GM21367 (cell line): ENCODE measurements at regions not wholly inside any gene's neighbourhood (a gene's known extent, or its start where the extent isn't known, plus 50 kb on each side); places are given as distances from the start of the nearest gene placed in this dataset.
"Not testable (repeated sequence)": the region's sequence is repeated elsewhere in the genome, so short reads cannot be mapped to it uniquely, and the experiment has no call there.

ENCODE experiments used
- ATAC-seq: cut with Tn5 transposase; IDR thresholded peaks from one replicate; pipeline ENCODE4 v1.9.1; 2021; ENCODE audit not compliant: unreplicated experiment

DNA sequence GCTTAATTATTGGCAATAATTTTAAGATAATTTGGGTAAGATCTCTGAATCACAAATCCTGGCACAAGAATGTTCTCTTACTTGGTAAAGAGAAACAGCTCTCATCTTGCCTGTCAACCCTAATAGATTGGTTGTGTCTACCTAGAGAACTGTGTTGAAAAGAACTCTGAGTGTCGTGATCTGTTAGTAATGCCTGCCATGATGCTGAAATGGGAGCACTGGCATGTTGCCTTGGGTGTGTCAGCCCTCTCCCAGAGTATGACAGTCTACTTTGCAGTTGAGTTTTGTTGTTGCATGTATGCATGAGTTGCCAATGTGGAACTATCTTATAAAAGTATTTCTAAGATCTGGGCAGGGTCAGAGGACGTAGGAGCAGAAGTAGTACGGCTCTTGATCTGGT lies 221.4 kb downstream of the MAF start:
- no peak for ATAC-seq

DNA sequence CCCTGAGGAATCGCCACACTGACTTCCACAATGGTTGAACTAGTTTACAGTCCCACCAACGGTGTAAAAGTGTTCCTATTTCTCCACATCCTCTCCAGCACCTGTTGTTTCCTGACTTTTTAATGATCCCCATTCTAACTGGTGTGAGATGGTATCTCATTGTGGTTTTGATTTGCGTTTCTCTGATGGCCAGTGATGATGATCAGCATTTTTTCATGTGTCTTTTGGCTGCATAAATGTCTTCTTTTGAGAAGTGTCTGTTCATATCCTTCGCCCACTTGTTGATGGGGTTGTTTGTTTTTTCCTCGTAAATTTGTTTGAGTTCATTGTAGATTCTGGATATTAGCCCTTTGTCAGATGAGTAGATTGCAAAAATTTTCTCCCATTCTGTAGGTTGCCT lies 223.5 kb downstream of the MAF start:
- not testable (repeated sequence) for ATAC-seq

DNA sequence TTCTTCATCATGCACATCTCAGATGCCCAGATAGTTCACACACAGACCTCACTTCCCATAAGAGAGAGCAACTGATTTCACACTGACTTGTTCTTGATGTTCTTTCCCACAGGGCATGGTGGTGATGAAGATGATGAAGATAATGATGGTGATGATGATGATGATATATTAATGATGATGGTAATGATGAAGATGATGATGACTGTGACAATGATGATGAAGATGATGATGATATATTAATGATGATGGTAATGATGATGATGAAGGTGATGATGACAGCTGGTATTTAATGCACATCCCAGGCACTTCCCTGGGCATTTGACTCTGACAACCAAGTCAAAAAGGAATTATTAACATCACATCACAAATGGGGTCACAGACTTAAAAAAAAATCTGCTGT lies 225.2 kb downstream of the MAF start:
- ATAC-seq: no peak

DNA sequence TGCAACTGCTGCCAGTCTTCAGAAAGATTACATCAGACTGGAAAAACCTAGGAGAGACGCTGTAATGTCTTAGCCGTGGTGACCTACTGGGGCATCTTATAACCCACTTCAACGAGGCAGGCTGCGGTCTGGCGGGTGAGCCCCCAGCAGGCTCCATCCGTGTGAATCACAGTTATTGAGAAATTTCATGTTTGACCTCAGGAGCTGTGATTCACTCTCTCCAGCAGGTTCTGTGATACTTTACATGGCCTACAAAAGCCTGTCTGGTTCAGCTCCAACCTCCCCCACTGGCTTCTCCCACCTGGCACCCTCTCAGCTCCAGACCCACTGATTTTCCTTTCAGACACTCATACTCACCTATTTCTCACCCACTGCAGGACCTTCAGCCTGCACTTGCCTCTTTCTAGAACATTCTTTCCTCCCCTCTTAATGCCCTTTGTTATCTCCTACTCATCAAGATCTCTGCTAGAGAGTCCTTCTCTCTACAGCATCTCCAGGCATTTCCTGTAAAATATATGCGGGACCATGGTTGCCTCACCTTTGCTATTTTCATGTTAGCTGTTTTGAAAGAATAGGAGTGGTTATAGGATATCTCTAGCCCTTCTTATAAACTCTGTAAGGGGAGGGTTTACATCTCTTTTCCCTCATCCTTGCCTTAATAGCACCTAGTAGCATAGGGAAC lies 227.9 kb downstream of the MAF start:
- ATAC-seq: no peak

DNA sequence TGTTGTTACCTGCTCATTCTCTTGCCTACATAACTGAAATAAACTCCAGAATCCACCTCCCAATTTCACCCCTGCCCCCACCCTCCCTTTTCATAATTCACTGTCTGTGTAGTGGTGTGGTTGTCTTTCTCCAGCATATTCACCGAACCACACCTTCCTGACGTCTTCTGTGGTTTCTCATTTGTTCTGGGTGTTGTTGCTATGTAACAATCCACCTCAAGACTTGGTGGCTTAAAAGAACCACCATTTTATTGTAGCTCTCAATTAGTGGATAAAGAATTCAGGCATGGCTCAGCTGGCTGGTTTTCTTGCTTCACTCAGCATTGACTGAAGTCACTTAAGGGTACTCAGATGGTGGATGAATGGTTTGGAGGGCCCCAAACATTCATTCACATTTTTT lies 229.8 kb downstream of the MAF start:
- no peak for ATAC-seq

DNA sequence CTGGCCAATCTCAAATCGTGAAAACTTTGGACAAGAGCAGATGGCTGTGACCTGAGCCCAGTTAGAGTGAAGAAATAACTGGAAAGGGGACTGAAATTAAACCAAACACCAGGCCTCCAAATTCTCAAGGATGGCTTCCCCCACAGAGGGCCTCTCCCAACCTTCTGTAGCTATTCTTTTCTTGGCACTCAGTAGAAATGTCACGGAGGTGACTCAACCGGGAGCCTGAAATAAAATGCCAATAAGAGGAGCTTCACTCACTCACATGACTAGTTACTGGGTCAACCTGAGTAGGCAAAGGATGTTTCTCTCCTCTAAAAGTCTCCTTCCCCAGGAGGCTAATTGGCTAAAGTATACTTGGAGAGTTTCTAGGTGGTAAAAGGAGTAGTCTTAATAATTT lies 230.7 kb downstream of the MAF start:
- no peak for ATAC-seq

DNA sequence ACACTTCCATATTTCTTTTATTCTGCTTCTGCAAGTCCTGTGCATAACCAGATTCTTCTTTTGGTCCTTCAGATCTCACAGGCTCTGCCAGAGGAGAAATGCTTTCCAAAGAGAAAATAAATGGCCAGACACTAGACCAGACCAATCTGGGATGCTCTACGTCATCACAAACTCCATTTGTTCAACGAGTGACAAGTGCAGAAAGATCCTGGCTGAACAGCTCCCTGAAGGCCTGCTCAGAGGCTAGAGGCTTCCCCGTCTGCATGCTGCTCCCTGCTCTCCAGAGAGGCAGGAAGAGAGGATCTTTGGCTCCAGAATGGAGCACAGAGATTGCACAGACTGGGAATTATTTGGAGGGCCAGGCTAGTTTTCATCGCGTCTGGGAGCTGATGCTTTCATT lies 232.7 kb downstream of the MAF start:
- ATAC-seq: no peak

DNA sequence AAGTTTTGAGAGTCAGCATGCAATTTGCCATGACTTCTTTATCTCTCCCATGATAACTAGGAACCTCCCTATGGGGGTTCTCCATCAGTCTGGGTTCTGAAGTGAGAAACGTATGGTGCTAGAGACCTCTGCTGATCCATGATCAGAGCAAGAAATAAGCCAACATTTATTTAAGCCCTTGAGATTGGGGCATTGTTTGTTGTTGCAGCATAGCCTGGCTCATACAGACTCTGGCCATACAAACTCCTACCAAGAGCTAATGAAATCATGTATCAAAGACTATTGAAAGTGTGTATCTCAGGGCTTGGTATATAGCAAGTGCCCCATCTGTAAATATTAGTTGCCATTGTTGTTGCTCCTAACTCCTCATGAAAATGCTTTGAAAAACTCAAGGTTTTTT lies 233.9 kb downstream of the MAF start:
- no peak for ATAC-seq

DNA sequence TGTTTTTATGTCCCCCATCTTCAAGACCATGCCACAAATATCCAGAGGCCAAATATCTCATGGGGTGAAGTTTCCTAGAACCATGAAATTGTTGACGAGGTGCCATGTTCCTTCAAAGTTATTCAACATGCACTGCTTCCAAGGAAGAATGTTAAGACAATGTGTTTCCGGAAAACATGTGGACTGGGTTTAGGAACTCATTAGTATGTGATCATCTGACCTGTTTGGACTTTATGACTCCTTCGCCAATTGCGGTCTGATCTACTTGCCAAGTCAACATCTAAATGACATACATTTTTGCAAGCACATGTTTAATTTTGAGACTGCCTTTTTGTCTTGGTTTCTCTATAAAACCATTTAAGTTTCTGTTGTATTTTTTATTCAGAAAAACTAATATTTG lies 234.8 kb downstream of the MAF start:
- ATAC-seq: no peak

DNA sequence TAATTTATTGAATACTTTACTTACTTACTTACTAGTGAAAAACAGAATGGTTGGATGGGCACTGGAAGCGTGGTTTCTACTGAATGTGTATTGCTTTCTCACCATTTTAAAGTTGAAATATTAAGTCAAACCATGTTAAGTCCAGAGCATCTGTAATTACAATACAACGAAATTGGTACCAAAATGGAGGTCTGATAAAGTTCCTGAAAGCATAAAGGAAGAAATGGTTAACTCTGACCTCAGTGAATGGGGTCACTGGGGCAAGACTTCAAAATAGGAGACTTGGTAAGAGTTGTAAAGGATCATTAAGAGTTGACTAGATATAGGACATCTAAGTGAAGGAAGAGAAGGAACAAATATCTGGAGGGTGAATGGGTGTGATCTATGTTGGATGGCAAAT lies 237.1 kb downstream of the MAF start:
- no peak for ATAC-seq

DNA sequence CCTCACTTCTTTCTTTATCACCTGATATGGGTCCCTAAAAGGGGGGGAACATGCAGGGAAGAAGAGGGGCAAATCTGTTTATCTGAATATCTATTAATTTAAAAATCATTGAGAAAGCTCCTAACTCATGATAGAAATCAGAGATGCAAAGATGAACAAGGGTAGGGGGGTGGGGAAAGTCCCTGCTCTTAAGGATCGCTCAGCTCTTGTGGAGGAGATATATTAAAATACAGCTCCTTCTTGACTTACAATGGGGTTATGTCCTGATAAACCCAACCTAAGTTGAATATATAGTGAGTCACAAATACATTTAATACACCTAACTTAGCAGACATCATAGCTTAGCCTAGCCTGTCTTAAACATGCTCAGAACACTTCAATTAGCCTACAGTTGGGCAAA lies 237.5 kb downstream of the MAF start:
- ATAC-seq: no peak

DNA sequence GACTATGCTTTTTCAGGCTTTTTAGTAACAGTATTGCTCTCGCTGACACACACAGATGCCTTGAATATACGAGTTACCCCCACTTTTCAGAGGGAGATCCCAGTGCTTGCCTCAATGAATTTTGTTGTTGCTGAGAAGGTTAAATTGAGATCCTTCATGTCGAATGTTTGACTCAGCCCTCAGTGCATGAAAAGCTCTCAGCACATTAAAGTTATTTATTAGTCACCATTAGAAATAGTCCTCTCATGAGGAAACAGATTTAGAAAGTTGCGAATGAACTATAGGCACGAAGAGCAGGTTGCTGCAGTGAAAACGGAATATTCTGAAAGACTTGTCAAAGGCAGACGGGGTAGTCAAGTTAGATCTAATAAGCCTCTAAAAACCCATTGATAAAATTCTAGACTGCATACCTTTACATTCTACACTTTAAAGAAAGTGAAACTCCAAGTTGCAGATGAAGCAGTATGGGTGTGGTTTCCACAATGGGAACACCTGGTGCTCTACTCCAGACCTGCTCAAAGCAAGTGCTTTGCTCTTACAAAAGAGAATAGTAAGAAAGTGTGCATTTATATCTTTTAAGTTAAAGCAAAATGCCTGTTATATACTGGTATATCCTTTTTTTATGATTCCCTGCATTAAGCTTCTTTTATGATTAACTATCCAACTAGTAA lies 238.1 kb downstream of the MAF start:
- no peak for ATAC-seq

DNA sequence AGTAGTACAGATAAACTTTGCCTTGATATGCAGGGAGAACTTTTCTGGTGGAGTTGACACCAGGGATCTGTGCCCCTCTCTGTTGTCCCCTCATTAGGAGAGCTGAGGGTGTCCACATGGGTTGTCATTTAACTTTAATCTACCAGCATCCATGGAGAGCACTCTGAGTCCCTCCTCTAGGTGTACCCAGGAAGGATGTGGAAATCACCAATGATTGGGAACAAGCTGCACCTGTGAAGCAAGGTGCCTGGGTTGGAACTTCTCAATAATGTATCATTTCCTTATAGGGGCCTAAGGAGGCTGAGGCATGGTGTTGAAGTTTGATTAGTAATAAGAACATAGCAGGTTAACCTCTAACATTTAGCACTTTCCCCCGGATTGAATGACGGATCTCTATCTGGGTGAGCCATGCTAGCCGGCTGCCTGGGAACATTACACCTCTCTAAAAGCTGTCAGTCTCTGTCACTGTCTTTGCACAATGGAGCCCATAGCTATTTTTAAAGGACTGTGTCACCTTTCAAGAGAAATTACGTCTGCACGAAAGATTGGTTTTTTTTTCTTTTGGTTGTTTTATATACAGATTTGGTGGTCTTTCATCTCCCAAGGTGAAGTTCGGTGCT lies 239.3 kb downstream of the MAF start:
- no peak for ATAC-seq

DNA sequence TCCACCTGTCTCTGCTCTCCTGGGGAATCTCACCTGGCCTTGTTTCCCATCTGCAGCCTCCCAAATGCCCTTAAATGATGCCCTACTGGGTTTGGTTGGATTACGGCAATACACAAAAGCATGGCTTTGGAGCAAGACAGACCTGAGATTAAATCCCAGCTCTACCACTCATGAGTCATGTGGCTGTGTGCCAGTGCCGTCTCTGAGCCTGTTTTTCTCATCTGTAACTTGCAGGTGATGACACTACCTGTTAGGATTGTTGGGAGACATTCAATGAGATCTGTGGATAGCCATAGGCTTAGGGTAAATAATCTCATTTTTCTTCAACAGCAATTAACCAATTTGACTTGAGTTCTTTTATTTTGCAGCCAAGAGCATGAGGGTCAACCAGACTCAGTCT lies 240.3 kb downstream of the MAF start:
- ATAC-seq: no peak

DNA sequence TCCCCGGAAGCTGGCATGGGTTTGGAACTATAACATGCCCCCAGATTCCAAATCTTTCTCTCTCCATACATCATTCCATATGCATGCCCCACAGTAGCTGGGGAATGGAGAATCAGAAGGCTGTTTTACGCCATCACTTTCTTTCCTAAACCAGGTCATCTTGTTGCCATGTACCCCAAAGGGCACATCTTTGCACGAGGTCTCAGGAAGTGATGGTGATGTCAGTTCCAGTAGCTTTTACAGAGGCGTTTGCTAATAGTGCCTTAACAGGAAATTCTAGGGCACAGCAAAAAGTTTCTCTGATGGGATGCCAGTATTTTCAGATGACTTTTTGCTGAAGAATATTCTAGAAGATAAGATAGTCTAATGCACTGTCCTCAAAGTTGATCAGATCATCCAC lies 241.5 kb downstream of the MAF start:
- ATAC-seq: no peak

DNA sequence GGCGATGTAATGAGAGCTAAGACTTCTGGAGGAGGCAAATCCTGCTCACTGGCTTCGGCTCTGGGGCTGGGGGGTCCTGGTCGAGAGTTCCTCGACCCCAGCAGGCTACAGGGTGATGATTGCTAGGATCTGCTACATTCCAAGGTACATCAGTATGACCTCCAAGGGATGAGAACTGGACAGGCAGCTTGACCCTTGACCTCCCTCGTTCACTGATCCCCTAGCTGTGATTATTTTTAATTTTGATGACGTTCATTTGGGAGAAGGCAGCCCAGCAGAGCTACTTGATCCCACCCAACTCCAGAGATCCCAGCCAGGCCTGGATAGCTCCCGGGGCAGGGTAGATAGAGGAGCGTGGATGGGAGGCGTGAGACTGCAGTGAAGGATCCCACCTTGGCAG lies 242.3 kb downstream of the MAF start:
- no peak for ATAC-seq

DNA sequence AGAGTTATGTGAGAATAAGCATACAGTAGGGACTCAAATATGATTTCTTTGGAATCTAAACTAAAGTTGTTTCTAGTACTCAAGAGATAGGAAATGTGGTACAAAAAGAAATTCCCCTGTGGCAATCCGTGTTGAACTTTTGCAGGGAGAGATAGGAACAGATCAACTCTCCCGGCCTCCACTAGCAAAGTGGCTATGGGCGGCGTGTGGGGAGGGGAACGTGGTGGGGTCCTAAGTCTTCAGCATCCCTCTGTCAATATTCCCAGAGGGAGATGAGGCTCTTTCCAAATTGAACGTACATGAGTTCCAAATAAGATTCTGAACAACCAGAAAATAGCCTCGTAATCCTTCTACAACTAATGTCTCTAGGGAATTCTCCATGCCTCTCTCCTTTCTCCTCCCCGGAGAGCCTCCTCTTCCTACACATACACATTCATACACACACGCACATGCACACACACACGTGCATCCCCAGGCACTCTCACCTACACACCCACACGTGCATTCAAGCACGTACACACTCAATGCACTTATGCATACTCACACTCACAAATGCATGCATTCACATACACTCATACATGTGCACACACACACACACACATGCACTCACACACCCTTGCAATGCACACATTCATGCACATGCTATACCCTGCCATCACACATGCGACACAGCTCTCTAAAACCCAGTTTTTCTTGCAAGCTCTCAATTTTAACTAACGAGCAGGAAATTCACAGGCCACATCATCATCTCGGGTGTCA lies 244.8 kb downstream of the MAF start:
- ATAC-seq: no peak

DNA sequence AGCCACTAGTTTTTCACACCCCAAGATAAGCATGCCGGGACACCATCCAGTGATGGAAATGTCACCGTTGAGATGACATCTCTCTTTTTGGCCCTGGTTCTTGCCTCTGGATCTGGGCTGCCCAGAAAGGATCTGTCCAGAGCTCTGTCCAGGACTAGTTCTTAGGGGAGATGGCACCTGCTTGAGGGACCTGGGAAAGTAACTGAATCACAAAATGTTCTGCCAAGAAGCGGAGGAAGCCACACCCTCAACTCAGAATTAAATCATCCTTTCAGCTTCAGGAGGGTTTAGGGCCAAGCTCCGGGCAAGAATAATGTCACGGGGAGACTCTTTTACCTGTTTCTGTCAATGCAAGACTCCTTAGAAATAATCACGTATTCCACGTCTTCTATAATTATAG lies 248.6 kb downstream of the MAF start:
- no peak for ATAC-seq

DNA sequence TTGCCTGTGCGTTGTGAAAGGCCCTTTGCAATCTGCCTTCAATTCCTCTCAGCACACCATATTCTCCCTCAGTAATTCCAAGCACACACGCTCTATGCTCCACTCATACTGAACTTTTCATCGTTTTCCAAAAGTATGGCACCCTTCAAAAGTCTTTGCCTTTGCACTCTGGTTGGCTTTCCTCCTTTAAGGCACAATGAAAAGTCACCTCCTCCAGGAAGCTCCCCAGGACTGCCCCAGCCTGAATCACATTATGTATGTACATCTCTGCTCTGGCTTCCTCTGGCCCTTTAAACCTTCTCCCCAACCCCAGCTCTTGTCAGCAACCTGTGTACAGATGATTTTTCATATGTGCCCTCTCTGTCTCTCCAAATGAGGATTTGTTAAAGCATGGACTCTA lies 250.7 kb downstream of the MAF start:
- ATAC-seq: no peak

DNA sequence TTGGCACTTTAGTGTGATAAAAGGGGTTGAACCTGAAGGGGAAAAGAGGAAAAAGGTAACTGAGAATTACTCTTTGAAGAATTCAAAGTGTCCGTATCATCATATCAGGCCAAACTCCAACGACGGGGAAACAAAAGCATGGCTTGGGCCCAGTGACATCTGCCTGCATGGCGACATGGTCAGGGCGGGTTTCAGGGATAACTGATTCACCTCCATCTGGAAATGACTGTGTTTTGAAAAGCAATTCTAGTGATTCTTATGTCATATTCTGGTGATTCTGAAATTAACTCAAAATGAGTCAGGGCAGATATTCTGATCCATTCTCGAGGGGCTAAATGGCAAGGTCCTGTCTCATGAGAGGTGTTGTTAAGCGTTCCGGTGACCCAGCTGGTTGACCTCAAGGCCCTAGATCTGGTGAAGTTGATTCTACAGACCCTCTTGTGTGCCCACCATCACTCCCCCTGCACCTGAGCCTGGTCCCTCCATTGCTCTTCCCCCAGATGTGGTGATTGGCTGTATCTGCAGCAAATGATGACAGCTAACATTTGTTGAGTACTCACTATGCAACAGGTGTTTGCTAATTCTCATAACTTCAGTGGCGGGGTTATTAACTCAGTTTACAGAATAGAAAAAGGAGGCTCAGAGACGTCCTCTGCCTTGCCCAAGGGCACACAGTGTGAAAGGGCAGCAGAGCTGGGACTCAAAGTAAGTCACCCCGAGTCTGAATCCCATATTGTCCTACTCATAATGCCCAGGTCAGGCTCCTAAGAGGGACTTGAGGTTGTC lies 251.8 kb downstream of the MAF start:
- ATAC-seq: no peak

DNA sequence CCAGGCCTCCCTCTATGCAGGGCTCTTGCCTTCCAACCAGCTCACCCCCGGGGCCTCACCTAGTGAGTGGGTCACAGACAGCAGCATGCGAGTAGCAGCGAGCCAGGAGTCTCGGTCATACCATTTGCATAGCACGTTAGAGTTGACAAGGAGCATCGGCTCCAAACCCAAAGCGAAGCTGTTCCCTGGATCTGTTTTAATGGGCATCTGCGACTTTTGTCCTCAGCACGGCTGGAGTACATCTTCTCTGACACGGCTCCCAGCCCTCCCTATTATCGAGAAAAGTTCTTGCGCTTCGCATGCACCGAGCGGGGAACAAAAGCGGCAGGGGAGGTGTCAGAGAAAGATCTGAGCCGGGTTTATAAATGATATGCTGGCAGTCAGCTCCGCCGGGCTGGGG lies 253.3 kb downstream of the MAF start:
- no peak for ATAC-seq
